Aorta (tissue), 5 donors: ENCODE measurements at regions not wholly inside any gene's neighbourhood (a gene's known extent, or its start where the extent isn't known, plus 50 kb on each side); places are given as distances from the start of the nearest gene placed in this dataset.

Experiments
- ATAC-seq: fragments of 200-7000 bp; cut with Tn5 transposase; one replicate; pipeline ENCODE4 v1.9.1; 2022; ENCODE audit warnings: moderate library complexity; ENCODE audit not compliant: low FRiP score
- DNase-seq, 2 donors: peaks; one replicate each; pipeline ENCODE4 v3.0.0-alpha.2; 2020
- H3K27ac ChIP-seq, 2 donors: one replicate each; pipeline ENCODE4 v1.5.1; 2013; ENCODE audit warnings: low read length in 2 of 2, mild to moderate bottlenecking in 2 of 2, moderate library complexity in 2 of 2, control low read depth in 1 of 2, inconsistent platforms in 1 of 2, low read depth in 1 of 2
- H3K27me3 ChIP-seq, 2 donors: one replicate each; pipeline ENCODE4 v1.6.1; 2013; ENCODE audit warnings: control low read depth in 1 of 2, low read length in 1 of 2, mild to moderate bottlenecking in 1 of 2, moderate library complexity in 1 of 2; ENCODE audit not compliant: insufficient read depth in 2 of 2, control insufficient read depth in 1 of 2
- H3K36me3 ChIP-seq, 2 donors: one replicate each; pipeline ENCODE4 v1.6.1; 2013; ENCODE audit warnings: control low read depth in 1 of 2, low read length in 1 of 2, mild to moderate bottlenecking in 1 of 2; ENCODE audit not compliant: insufficient read depth in 2 of 2, control insufficient read depth in 1 of 2
- H3K4me1 ChIP-seq, 2 donors: one replicate each; pipeline ENCODE4 v1.6.1; 2013; ENCODE audit warnings: low read length in 2 of 2, control low read depth in 1 of 2, mild to moderate bottlenecking in 1 of 2, moderate library complexity in 1 of 2; ENCODE audit not compliant: insufficient read depth in 2 of 2, control insufficient read depth in 1 of 2
- H3K4me3 ChIP-seq, 2 donors: one replicate each; pipeline ENCODE4 v1.5.1; 2013; ENCODE audit warnings: low read length in 2 of 2, control low read depth in 1 of 2, mild to moderate bottlenecking in 1 of 2
- H3K9me3 ChIP-seq: one replicate; pipeline ENCODE4 v1.6.1; 2013; ENCODE audit warnings: mild to moderate bottlenecking, low read length; ENCODE audit not compliant: control insufficient read depth
- WGBS, 2 donors: extraction: QIAGEN DNeasy Blood & Tissue Kit; methylation state at CpG; one replicate each; pipeline ENCODE4 v1.1.7; 2013; 5-methylcytosine and 5-hydroxymethylcytosine counted together
- intact Hi-C, 2 donors: fragments of 100-400 bp; cut with DNase I; formaldehyde crosslinking; loops; one replicate each; pipeline versions ENCODE4 v1.14.2 to v1.15.0; 2022
- donor health status: healthy with polysubstance abuse.
- donor health status: Bipolar disorder and iron deficiency.
- donor health status: DM: no; HTN: no; CAD: no.
- donor health status: DM: no; HTN: no; CAD: no.
- donor health status: DM: yes; HTN: yes; CAD: no.

DNA sequence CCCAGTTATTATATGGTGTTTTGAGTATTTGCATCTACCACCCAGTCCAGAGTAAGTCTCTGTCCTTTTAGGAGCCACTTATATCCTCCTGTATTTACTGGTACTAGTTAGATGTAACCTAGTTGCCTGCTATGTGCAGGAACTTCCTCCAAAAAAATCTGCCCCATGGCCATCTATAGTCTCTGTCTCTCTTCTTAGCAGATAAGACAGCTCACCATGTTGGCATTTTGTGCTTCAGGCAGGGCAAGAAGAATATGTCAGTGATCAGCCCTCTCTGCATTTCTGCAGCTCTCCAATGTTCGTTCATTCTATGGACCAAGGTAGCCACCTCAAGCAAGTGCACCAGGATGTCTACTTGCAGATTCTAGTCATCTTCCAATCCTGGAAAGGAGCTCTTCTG is 446.5 kb downstream of the TLE1 start:
- 96 to 97% methylated on average over 1 of the region's 1 CpG for WGBS, 2 donors
- H3K27ac ChIP-seq: no peak overlapping the region
- H3K4me3 ChIP-seq: no peak overlapping the region
- DNase-seq (no peak), ATAC-seq (no peak)
- H3K36me3 ChIP-seq: no peaks in the 10 kb centered on the region
- no peaks in the 10 kb centered on the region for H3K4me1 ChIP-seq
- no peaks in the 10 kb centered on the region for H3K27me3 ChIP-seq
- no peaks in the 10 kb centered on the region for H3K9me3 ChIP-seq
- intact Hi-C loops: no loop called here

DNA sequence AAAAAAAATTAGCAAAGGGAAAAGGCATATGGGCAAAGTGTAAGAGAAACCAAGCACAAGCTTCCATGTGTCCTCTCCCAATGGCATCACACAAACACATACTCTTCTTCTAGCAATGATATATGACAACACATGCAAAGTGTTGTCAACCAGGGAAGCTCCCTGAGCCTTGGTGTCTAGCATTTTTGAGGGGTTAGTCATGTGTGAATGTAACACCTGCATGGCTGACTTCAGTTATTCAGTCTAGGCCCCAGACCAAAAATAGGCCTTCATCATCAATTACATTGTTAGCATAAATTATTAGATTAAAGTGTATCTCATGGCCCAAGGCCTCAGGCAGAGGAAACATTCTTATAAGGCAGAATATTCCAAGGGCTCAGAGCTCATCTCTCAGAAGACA is 450.0 kb downstream of the TLE1 start:
- intact Hi-C loops: no loop called here
- Histone ChIP-seq H3K4me3 (no peak overlapping the region), H3K27me3 (no peaks in the 10 kb centered on the region), H3K36me3 (no peaks in the 10 kb centered on the region), H3K27ac (no peak overlapping the region), H3K4me1 (no peaks in the 10 kb centered on the region), H3K9me3 (no peaks in the 10 kb centered on the region)
- DNase-seq: no peak
- no peak for ATAC-seq

DNA sequence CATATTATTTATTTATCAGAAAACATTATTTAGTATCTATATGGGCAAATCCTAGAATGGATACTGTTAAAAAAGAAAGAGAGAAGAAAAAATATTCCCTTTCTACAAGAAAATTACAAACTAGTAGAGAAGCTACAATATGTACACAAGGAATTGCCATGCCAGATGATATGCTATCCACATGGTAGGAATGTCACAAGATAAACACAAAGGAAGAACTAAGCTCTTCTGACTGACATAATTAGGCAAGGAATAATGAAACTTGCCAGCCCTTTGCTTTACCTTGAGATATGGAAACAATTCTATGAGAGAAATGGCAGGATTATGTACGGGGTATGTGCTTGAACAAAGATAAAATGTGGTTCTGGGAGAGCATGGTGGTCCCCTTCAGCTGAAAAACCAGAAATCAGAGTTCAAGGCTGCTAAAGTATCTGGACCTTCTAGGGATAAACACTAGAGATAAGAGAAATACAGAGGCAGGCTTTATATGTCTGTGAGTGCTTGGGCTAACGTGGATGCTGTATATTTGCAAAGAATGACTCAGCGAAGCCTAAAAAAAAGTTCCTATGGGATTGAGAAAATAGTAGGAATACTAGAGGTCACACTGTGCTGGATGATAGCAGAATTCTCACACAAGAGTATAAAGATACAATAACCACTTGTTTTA is 451.6 kb downstream of the TLE1 start:
- whole genome bisulfite sequencing, 2 donors: 83 to 84% methylated on average over 3 of the region's 3 CpGs

DNA sequence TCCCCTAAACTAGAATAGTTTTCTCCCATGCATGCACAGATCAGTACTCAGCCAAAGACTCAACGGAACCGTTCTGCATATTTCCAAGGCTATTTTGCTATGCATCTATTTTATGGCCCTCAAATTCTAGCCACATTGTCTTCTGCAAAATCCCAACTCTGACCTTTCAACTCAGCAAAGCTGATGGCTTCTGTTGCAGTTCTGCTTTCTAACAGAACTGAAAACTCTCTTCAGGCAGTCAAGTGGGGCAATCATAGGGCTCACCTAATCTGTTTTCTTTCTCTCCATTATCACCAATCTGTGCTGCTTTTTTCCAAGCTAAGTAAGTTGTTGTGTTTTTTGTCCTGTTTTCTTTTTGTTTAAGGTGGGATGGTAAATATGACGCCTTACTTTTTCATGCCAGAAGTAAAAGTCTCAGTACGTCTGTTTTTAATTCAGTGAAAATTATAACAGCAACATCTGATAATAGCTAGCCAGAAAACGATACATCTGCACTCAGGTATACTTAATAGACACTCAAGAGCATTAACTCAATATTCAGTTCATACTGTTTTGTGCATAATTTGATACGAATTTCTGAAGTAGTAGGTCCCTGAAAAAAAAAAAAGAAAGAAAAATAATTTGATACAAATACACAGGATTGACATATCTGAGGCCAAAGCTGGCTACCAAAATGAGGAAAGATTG is 454.3 kb downstream of the TLE1 start:
- no peak overlapping the region for H3K4me3 ChIP-seq
- no peaks in the 10 kb centered on the region for H3K36me3 ChIP-seq
- intact Hi-C loops: no loop called here
- 74 to 77% methylated on average over 6 of the region's 6 CpGs for WGBS, 2 donors
- H3K27ac ChIP-seq: no peak overlapping the region
- H3K4me1 ChIP-seq: no peaks in the 10 kb centered on the region
- no peak for DNase-seq
- H3K27me3 ChIP-seq: no peaks in the 10 kb centered on the region
- ATAC-seq: no peak
- H3K9me3 ChIP-seq: no peaks in the 10 kb centered on the region

More for the DNA sequence above, 451.6 kb downstream of the TLE1 start:
- Histone ChIP-seq H3K36me3 (no peaks in the 10 kb centered on the region), H3K4me1 (no peaks in the 10 kb centered on the region), H3K4me3 (no peak overlapping the region), H3K9me3 (no peaks in the 10 kb centered on the region), H3K27me3 (no peaks in the 10 kb centered on the region), H3K27ac (no peak overlapping the region)
- ATAC-seq (no peak), DNase-seq (no peak)
- intact Hi-C loops: no loop called here

DNA sequence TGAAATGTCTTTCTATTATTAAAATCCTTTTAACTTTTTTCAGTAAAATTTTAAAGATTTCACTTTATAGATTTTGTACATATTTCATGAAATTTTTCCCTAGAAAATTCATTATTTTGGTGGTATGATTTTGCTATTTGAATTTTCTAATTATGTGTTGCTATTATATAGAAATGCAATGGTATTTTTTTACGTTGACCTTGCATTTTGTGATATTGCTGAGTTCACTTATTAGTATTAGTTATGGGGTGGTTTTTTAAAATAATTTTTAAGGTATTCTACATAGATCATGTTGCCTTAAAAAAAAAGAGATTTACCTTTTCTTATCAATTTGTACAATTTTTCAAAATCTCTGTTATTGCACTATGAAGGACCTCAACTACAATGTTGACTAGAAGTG is 458.3 kb downstream of the TLE1 start:
- Histone ChIP-seq H3K36me3 (no peaks in the 10 kb centered on the region), H3K9me3 (no peaks in the 10 kb centered on the region), H3K27ac (no peak overlapping the region), H3K4me3 (no peak overlapping the region), H3K27me3 (no peaks in the 10 kb centered on the region), H3K4me1 (no peaks in the 10 kb centered on the region)
- DNase-seq: no peak
- intact Hi-C loops: no loop called here
- no peak for ATAC-seq
- WGBS, 2 donors: 1 to 93% methylated on average over 1 of the region's 1 CpG

DNA sequence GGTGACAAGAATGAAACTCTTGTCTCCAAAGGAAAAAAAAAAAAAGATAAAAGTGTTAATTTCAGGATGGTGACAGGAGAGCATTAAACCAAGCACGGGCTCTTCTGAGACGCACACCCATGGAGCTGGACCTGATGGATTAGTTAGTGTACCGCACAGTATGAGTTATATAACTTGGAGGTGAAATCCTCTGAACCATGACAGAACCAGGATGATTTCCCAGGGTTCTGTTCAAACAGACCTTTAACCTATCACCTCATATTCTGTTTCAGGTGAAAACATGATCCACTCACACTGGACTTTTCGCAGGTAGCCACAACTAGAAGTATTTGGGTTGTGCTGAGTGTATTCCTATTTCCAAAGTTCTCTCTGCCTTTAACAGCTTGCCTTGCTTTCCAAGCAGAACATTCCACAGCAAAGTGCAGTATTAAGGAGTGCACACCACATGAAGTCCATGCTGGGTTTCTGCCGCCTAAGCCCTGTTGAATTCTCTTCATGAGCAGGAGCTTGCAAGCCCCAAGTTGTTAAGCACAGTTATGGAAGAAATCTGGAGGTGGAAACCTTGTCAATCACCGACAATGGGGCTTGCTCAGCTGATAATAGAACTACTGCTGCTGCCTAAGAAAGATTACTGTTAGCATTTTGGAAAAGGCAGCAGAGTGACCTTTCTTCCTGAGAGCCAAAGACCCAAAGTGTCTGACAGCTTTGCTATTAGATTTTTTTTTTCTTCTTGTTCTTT is 461.7 kb downstream of the TLE1 start:
- no peak for ATAC-seq
- H3K27me3 ChIP-seq: no peaks in the 10 kb centered on the region
- H3K36me3 ChIP-seq: no peaks in the 10 kb centered on the region
- no peak overlapping the region for H3K27ac ChIP-seq
- intact Hi-C loops: no loop called here
- WGBS, 2 donors: 75 to 78% methylated on average over 6 of the region's 6 CpGs
- no peak for DNase-seq
- no peaks in the 10 kb centered on the region for H3K9me3 ChIP-seq
- no peak overlapping the region for H3K4me3 ChIP-seq
- H3K4me1 ChIP-seq: peaks cover 0 to 4% of the 10 kb centered on the region in 2 donors

DNA sequence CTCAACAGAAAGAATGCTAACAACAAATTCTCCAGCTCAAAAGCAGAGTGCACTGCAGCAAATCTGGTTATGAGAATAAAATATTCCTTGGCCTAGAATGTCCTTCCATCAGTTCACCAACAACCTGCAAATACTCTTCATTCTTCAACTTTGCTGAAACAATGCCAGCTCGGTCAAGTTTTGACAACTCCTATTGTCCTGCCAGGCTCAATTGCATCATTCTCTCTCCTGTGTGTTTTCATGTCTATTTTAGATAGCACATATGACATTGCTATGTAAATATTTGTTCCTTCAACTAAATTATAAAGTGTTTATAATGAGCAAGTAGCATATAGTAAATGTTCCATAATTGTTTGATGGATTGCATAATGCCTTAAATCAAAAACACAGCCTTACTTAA is 463.8 kb downstream of the TLE1 start:
- H3K9me3 ChIP-seq: no peaks in the 10 kb centered on the region
- ATAC-seq: no peak
- H3K27me3 ChIP-seq: no peaks in the 10 kb centered on the region
- no peaks in the 10 kb centered on the region for H3K36me3 ChIP-seq
- intact Hi-C loops: no loop called here
- peaks cover 0 to 4% of the 10 kb centered on the region in 2 donors for H3K4me1 ChIP-seq
- no peak overlapping the region for H3K27ac ChIP-seq
- H3K4me3 ChIP-seq: no peak overlapping the region
- WGBS, 2 donors: 84 to 87% methylated on average over 1 of the region's 1 CpG
- DNase-seq: no peak

DNA sequence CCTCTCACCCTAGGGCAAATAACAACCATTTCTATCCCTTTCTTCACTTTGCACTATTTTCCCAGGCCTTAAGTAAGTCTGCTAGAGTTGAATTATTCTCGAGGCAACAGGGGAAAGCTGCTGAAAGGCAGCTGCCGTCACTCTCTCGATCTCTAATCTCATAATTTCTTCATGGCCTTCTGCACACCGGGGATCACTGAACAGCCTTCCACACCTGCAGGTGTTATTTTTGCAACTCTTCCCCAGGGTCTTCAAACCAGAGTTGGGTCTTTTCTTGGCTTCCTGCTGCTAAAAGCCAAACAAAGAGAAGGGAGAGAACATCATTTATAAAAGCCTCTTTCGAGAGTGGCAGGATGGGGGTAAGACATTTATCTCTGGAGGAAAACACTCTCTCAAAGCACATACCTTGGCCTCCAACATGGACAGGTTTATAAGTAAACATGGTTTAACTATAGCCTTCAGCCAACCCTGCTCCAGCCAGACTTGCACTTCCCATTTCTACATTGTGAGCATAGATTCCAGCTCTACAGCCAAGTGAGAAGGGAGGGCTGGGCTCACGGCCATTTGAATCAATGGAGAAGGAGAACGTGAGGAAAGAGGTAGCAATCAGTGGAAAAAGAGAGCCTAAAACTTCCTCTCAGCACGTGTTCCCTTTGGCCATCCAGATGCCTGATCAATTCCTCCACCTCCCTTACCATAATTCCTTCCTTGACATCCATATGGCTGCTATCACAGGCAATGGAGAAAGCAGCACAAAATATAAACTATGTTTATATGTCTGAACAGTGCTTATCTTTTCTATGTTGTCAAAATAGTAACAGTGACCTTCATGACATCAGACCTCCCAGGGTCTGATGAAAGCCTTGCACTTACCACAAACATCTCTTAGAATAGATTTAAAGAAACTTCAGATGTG is 464.9 kb downstream of the TLE1 start:
- Histone ChIP-seq H3K9me3 (no peaks in the 10 kb centered on the region), H3K36me3 (no peaks in the 10 kb centered on the region), H3K27me3 (no peaks in the 10 kb centered on the region), H3K27ac (no peak overlapping the region), H3K4me1 (peaks cover 0 to 4% of the 10 kb centered on the region in 2 donors), H3K4me3 (no peak overlapping the region)
- intact Hi-C loops: no loop called here
- ATAC-seq: no peak
- 12 to 17% methylated on average over 8 of the region's 8 CpGs for WGBS, 2 donors
- DNase-seq: no peak
